ENCODE measurements at regions not wholly inside any gene's neighbourhood (a gene's known extent, or its start where the extent isn't known, plus 50 kb on each side); places are given as distances from the start of the nearest gene placed in this dataset.

GRCh38 chr22:44366372-44367300, 53.9 kb upstream of the SHISAL1 start:
- peak; percentile 21 for DNase-seq

GRCh38 chr22:44365832-44366231, 53.1 kb upstream of the SHISAL1 start:
- DNase-seq: no peak

- DNase-seq: no peak
Measured at GRCh38 chr22:44365191-44365590, 52.4 kb upstream of the SHISAL1 start.

- no peak for DNase-seq
Measured at GRCh38 chr22:44364751-44365130, 52.0 kb upstream of the SHISAL1 start.

- no peak for DNase-seq
Measured at GRCh38 chr22:44363980-44364750, 51.4 kb upstream of the SHISAL1 start.

- no peak for DNase-seq
Measured at GRCh38 chr22:44363013-44363979, 50.5 kb upstream of the SHISAL1 start.

- DNase-seq: no peak
Measured at GRCh38 chr22:44362249-44363012, 49.7 kb upstream of the SHISAL1 start.

Measured in NCI-H526 treated with DMSO at 0.1 percent for 48 hours (cell line).